Karpas-422 (cell line): ENCODE measurements at regions not wholly inside any gene's neighbourhood (a gene's known extent, or its start where the extent isn't known, plus 50 kb on each side); places are given as distances from the start of the nearest gene placed in this dataset.

Source experiments
- DNase-seq: peaks from one replicate; pipeline ENCODE4 v3.0.0-alpha.2; 2015
- H2AFZ ChIP-seq: fragments of 200-600 bp; sonication (generic); 2 replicates; pipeline ENCODE4 v1.6.1; 2014; ENCODE audit warnings: antibody characterized with exemption, low read length, mixed read lengths
- H3K27ac ChIP-seq: fragments of 200-600 bp; sonication (generic); 2 replicates; pipeline ENCODE4 v1.5.1; 2014; ENCODE audit warnings: mild to moderate bottlenecking, low read length, moderate library complexity
- H3K27me3 ChIP-seq: fragments of 200-600 bp; sonication (generic); 2 replicates; pipeline ENCODE4 v1.6.1; 2014; ENCODE audit warnings: low read length, mixed read lengths
- H3K36me3 ChIP-seq: fragments of 200-600 bp; sonication (generic); 2 replicates; pipeline ENCODE4 v1.6.1; 2014; ENCODE audit warnings: low read length, mixed read lengths; ENCODE audit not compliant: insufficient read depth
- H3K4me1 ChIP-seq: fragments of 200-600 bp; sonication (generic); 2 replicates; pipeline ENCODE4 v1.6.1; 2014; ENCODE audit warnings: mild to moderate bottlenecking, low read length, mixed read lengths
- H3K4me2 ChIP-seq: fragments of 200-600 bp; sonication (generic); 2 replicates; pipeline ENCODE4 v1.6.1; 2014; ENCODE audit warnings: low read length, low read depth, mild to moderate bottlenecking; ENCODE audit not compliant: poor library complexity, severe bottlenecking
- H3K4me3 ChIP-seq: fragments of 200-600 bp; sonication (generic); 2 replicates; pipeline ENCODE4 v1.5.1; 2014; ENCODE audit warnings: mild to moderate bottlenecking, antibody characterized with exemption, low read length, mixed read lengths
- H3K79me2 ChIP-seq: fragments of 200-600 bp; sonication (generic); 2 replicates; pipeline ENCODE4 v1.6.1; 2014; ENCODE audit warnings: mild to moderate bottlenecking, low read length, mixed read lengths
- H3K9ac ChIP-seq: fragments of 200-600 bp; sonication (generic); 2 replicates; pipeline ENCODE4 v1.6.0; 2014; ENCODE audit warnings: low read length
- H3K9me2 ChIP-seq: fragments of 200-600 bp; sonication (generic), shearing (Covaris generic); replicated peaks from 2 replicates; pipeline ENCODE4 v1.6.0; 2014; ENCODE audit warnings: mild to moderate bottlenecking, low read length, moderate library complexity; ENCODE audit not compliant: insufficient read depth
- H3K9me3 ChIP-seq: fragments of 300-700, 200-600 bp; sonication (generic); 2 replicates; pipeline ENCODE4 v1.6.1; 2014; ENCODE audit warnings: low read length, mixed read lengths
- H4K20me1 ChIP-seq: fragments of 200-600 bp; sonication (generic); 2 replicates; pipeline ENCODE4 v1.6.1; 2014; ENCODE audit warnings: mild to moderate bottlenecking, antibody characterized with exemption, low read length, low read depth; ENCODE audit not compliant: insufficient read depth

GRCh38 chr9:38311382-38312270, 80.9 kb upstream of the ALDH1B1 start:
- Histone ChIP-seq H3K79me2 (no peaks in the 10 kb centered on the region), H3K4me3 (no peak overlapping the region), H2AFZ (no peak overlapping the region), H3K27me3 (no peaks in the 10 kb centered on the region), H3K4me2 (no peak overlapping the region), H4K20me1 (no peaks in the 10 kb centered on the region), H3K9ac (no peak overlapping the region), H3K4me1 (no peaks in the 10 kb centered on the region), H3K9me3 (no peaks in the 10 kb centered on the region), H3K9me2 (no peaks in the 10 kb centered on the region), H3K27ac (no peak overlapping the region), H3K36me3 (no peaks in the 10 kb centered on the region)
- DNase-seq: no peak

- no peaks in the 10 kb centered on the region for H3K27me3 ChIP-seq
- no peak overlapping the region for H3K4me2 ChIP-seq
- no peak overlapping the region for H3K4me3 ChIP-seq
- no peak overlapping the region for H3K9ac ChIP-seq
- H3K4me1 ChIP-seq: no peaks in the 10 kb centered on the region
- H4K20me1 ChIP-seq: no peaks in the 10 kb centered on the region
- H3K27ac ChIP-seq: no peak overlapping the region
- H3K79me2 ChIP-seq: no peaks in the 10 kb centered on the region
- H3K9me3 ChIP-seq: no peaks in the 10 kb centered on the region
- no peak for DNase-seq
- H3K36me3 ChIP-seq: no peaks in the 10 kb centered on the region
- H3K9me2 ChIP-seq: no peaks in the 10 kb centered on the region
- H2AFZ ChIP-seq: no peak overlapping the region
Measured at GRCh38 chr9:38309324-38310195, 82.9 kb upstream of the ALDH1B1 start.

DNA sequence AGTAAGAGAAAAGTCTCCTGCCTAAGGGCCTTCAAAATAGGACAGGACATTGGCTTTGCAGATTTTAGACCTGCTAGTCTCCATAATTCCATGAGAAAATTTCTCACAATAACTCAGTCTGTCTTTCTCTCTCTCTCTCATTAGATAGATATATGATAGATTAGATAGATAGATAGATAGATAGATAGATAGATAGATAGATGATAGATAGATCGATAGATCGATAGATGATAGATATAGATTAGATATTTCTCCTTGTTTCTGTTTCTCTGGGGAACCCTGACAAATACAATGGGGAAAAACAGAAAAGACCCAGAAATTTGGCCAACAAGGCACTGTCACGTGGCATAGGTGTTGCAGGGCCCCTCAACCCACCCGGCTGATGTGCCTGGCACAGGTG, 84.4 kb upstream of the ALDH1B1 start:
- Histone ChIP-seq H2AFZ (no peak overlapping the region), H3K9ac (no peak overlapping the region), H3K9me2 (no peaks in the 10 kb centered on the region), H3K4me2 (no peak overlapping the region), H3K4me1 (no peaks in the 10 kb centered on the region), H3K27ac (no peak overlapping the region), H3K27me3 (no peaks in the 10 kb centered on the region), H3K9me3 (no peaks in the 10 kb centered on the region), H4K20me1 (no peaks in the 10 kb centered on the region), H3K79me2 (no peaks in the 10 kb centered on the region), H3K4me3 (no peak overlapping the region), H3K36me3 (no peaks in the 10 kb centered on the region)
- DNase-seq: no peak

- H3K9me3 ChIP-seq: no peaks in the 10 kb centered on the region
- no peak for DNase-seq
- H3K9ac ChIP-seq: no peak overlapping the region
Measured at GRCh38 chr9:38306899-38307298, 85.6 kb upstream of the ALDH1B1 start.

GRCh38 chr9:38305582-38305981, 86.9 kb upstream of the ALDH1B1 start:
- Histone ChIP-seq H3K79me2 (no peaks in the 10 kb centered on the region), H3K36me3 (no peaks in the 10 kb centered on the region), H2AFZ (no peak overlapping the region), H3K4me2 (no peak overlapping the region), H3K9ac (no peak overlapping the region), H3K4me1 (no peaks in the 10 kb centered on the region), H3K9me2 (no peaks in the 10 kb centered on the region), H3K9me3 (no peaks in the 10 kb centered on the region), H3K27me3 (no peaks in the 10 kb centered on the region), H3K4me3 (no peak overlapping the region), H4K20me1 (no peaks in the 10 kb centered on the region), H3K27ac (no peak overlapping the region)
- DNase-seq: no peak

More at GRCh38 chr9:38306899-38307298, 85.6 kb upstream of the ALDH1B1 start:
- Histone ChIP-seq H2AFZ (no peak overlapping the region), H3K36me3 (no peaks in the 10 kb centered on the region), H3K4me3 (no peak overlapping the region), H4K20me1 (no peaks in the 10 kb centered on the region), H3K27ac (no peak overlapping the region), H3K9me2 (no peaks in the 10 kb centered on the region), H3K4me2 (no peak overlapping the region), H3K79me2 (no peaks in the 10 kb centered on the region), H3K27me3 (no peaks in the 10 kb centered on the region), H3K4me1 (no peaks in the 10 kb centered on the region)

DNA sequence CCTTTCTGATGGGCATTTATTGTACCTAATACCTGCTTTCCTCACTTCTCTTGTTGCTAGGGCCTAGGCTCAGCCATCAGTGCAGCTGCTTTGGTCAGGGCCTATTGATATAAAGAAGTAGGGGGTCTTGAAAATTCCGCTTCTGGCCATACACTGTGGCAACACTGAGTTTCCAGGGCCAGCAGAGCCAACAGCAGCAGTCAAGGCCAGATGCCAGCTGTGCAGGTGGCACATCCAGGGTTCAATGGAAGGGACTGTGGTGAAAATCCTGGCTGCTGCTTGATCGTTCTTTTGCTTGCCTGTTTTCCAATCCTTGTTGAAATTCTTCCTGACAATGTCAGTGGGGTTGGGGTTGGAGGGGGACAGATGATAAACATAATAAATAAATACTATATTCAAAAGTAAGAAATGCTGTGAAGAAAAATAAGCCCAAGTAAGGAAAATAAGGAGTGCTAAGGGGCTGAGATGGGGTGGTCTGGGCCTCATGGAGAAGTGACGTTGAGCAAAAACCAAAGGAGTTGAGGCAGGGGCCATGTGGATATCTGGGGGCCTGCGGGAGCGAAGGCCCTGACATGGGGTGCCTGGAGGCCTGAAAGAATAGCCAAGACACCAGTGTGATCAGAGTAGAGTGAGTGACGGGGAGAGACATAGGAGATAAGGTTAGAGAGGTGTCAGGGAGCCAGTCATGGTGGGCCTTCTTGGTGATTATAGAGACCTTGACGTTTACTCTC, 91.0 kb upstream of the ALDH1B1 start:
- no peak overlapping the region for H3K4me3 ChIP-seq

DNA sequence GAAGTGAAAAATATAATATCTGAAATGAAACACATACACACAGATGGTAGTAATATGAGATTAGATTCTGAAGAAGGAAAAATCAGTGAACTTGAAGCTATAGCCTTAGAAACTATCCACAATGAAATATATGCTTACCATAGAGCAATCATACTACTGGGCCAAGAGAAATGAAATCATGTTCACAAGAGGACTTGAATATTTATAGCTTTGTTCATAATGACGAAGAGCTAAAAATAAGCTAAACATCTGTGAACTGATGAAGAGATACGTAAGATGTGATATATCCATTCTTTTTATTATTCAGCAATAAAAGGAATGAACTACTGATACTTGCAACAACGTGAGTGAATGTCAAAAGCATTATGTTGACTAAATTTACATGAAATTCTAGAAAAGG, 92.6 kb upstream of the ALDH1B1 start:
- Histone ChIP-seq H4K20me1 (no peaks in the 10 kb centered on the region), H3K27me3 (no peaks in the 10 kb centered on the region), H3K9me3 (no peaks in the 10 kb centered on the region), H3K27ac (no peak overlapping the region), H3K36me3 (no peaks in the 10 kb centered on the region), H3K4me2 (no peak overlapping the region), H3K4me3 (no peak overlapping the region), H3K4me1 (peaks cover 7% of the 10 kb centered on the region), H3K79me2 (no peaks in the 10 kb centered on the region), H3K9me2 (no peaks in the 10 kb centered on the region), H2AFZ (no peak overlapping the region), H3K9ac (no peak overlapping the region)
- DNase-seq: no peak

More for the DNA sequence above, 91.0 kb upstream of the ALDH1B1 start:
- Histone ChIP-seq H3K27ac (no peak overlapping the region), H3K9me3 (no peaks in the 10 kb centered on the region), H3K27me3 (no peaks in the 10 kb centered on the region), H4K20me1 (no peaks in the 10 kb centered on the region), H3K9ac (no peak overlapping the region), H3K9me2 (no peaks in the 10 kb centered on the region), H3K36me3 (no peaks in the 10 kb centered on the region), H3K4me1 (peaks cover 7% of the 10 kb centered on the region), H3K4me2 (no peak overlapping the region), H2AFZ (no peak overlapping the region), H3K79me2 (no peaks in the 10 kb centered on the region)
- DNase-seq: no peak

DNA sequence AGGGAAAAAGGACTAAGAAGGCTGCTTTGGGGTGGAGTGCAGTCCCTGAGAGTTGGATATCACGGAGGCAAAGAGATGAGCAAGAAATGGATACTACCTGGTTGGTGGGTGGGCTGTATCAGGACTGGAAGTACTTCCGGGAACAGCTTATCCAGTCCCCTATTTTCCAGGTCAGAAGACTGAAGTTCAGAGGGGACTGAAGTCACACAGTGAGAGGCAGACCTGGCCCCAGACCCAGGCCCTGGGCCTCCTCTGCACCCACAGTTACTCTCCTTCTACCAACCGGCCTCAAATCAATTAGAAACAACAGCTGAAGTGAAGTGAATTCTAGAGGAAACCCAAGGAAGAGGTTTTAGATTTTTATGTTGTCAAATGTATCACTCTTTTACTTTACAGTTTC, 93.6 kb upstream of the ALDH1B1 start:
- Histone ChIP-seq H3K4me1 (peaks cover 7% of the 10 kb centered on the region), H3K4me3 (no peak overlapping the region), H3K27ac (no peak overlapping the region), H4K20me1 (no peaks in the 10 kb centered on the region), H3K9ac (no peak overlapping the region), H2AFZ (no peak overlapping the region), H3K36me3 (no peaks in the 10 kb centered on the region), H3K79me2 (no peaks in the 10 kb centered on the region), H3K9me3 (no peaks in the 10 kb centered on the region), H3K4me2 (no peak overlapping the region), H3K9me2 (no peaks in the 10 kb centered on the region), H3K27me3 (no peaks in the 10 kb centered on the region)
- DNase-seq: no peak
